HG03378 (cell line): ENCODE measurements at regions not wholly inside any gene's neighbourhood (a gene's known extent, or its start where the extent isn't known, plus 50 kb on each side); places are given as distances from the start of the nearest gene placed in this dataset.

Experiments
- ATAC-seq: cut with Tn5 transposase; IDR thresholded peaks from one replicate; pipeline ENCODE4 v1.9.1; 2021; ENCODE audit warnings: mild to moderate bottlenecking, moderate library complexity; ENCODE audit not compliant: unreplicated experiment

GRCh38 chr12:124240493-124240892 is 54.4 kb upstream of the RFLNA start:
- ATAC-seq = no peak

- ATAC-seq = no peak
Measured at GRCh38 chr12:124241776-124242528, 52.9 kb upstream of the RFLNA start.

DNA sequence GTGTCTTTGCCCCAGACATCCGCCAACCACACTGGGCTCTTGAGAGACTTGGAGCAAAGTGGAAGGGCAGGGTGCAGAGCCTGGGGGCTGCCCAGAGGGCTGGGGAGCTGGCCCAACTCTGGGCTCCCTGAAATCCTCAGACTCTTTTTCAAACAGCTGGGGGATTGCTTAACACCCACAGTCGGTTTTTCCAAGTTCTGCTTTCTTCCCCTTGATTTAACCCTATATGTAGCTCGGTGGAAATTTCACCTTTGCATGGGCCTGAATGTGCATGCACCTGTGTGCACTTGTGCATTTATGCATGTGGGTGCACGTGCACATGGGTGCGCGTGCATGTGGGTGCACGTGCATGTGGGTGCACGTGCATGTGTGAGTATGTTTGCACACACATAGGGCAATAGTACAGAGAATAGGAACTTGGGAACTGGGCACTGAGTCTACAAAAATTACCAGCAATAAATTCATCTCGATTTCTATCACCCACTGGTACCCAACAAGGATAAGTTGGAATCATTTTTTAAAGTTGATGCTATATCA is 52.3 kb upstream of the RFLNA start:
- ATAC-seq = no peak

GRCh38 chr12:124243936-124244335 is 51.0 kb upstream of the RFLNA start:
- no peak for ATAC-seq
